Fibroblast of lung (primary cell): ENCODE measurements at regions not wholly inside any gene's neighbourhood (a gene's known extent, or its start where the extent isn't known, plus 50 kb on each side); places are given as distances from the start of the nearest gene placed in this dataset.

Experiments used
- DNase-seq, 2 donors: peaks; one replicate each; pipeline versions ENCODE4 v3.0.0 to v3.0.0-alpha.2; 2010; ENCODE audit warnings: low read depth in 2 of 2
- H2AFZ ChIP-seq: 2 replicates; pipeline ENCODE4 v1.5.1; 2012; ENCODE audit warnings: low read length, control low read depth, inconsistent platforms
- H3K27ac ChIP-seq: 2 replicates; pipeline ENCODE4 v1.5.1; 2011; ENCODE audit warnings: low read length, control low read depth; ENCODE audit not compliant: insufficient read depth
- H3K27me3 ChIP-seq: 2 replicates; pipeline ENCODE4 v1.5.1; 2011; ENCODE audit warnings: mild to moderate bottlenecking, low read length; ENCODE audit not compliant: control insufficient read depth, insufficient read depth
- H3K36me3 ChIP-seq: 2 replicates; pipeline ENCODE4 v1.5.1; 2011; ENCODE audit warnings: low read length; ENCODE audit not compliant: control insufficient read depth, insufficient read depth
- H3K4me1 ChIP-seq: 2 replicates; pipeline ENCODE4 v1.5.1; 2011; ENCODE audit warnings: low read length; ENCODE audit not compliant: control insufficient read depth, insufficient read depth; ENCODE audit errors: extremely low read depth
- H3K4me2 ChIP-seq: 2 replicates; pipeline ENCODE4 v1.5.1; 2011; ENCODE audit warnings: low read length, control low read depth; ENCODE audit not compliant: insufficient read depth; ENCODE audit errors: extremely low read depth
- H3K4me3 ChIP-seq, 4 experiments: fragments of 200-600 bp in 1 of 4; sonication (generic) in 1 of 4; replicated peaks in 1 of 4; 2 replicates each; pipeline ENCODE4 v1.5.1; 2011 to 2016; ENCODE audit warnings: low read length in 4 of 4, low read depth in 3 of 4, mild to moderate bottlenecking in 3 of 4, control low read depth in 2 of 4, inconsistent platforms in 1 of 4, mixed read lengths in 1 of 4; ENCODE audit not compliant: insufficient read depth in 1 of 4; ENCODE audit errors: control extremely low read depth in 1 of 4
- H3K79me2 ChIP-seq: 2 replicates; pipeline ENCODE4 v1.5.1; 2012; ENCODE audit warnings: mild to moderate bottlenecking, low read length, inconsistent platforms; ENCODE audit not compliant: control insufficient read depth, insufficient read depth
- H3K9ac ChIP-seq: 2 replicates; pipeline ENCODE4 v1.5.1; 2011; ENCODE audit warnings: mild to moderate bottlenecking, low read length, control low read depth; ENCODE audit not compliant: insufficient read depth
- H3K9me3 ChIP-seq: 2 replicates; pipeline ENCODE4 v1.5.1; 2012; ENCODE audit warnings: low read depth, low read length; ENCODE audit not compliant: control insufficient read depth, insufficient read depth
- H4K20me1 ChIP-seq: 2 replicates; pipeline ENCODE4 v1.5.1; 2011; ENCODE audit warnings: low read length; ENCODE audit not compliant: control insufficient read depth, insufficient read depth; ENCODE audit errors: extremely low read depth
- CTCF ChIP-seq, 2 donors: IDR thresholded peaks in 1 of 2; conservative IDR thresholded peaks in 1 of 2; 1 replicate in 1 of 2; 2 replicates in 1 of 2; pipeline ENCODE4 v1.5.1; 2011 to 2012; ENCODE audit warnings: low read length in 2 of 2, control low read depth in 1 of 2, inconsistent platforms in 1 of 2, low read depth in 1 of 2, mild to moderate bottlenecking in 1 of 2
- EZH2 ChIP-seq: IDR thresholded peaks from 2 replicates; pipeline ENCODE4 v1.5.1; 2012; ENCODE audit warnings: low read length, control low read depth, mild to moderate bottlenecking; ENCODE audit errors: missing control alignments

- Histone ChIP-seq H3K27ac (no peak overlapping the region), H3K9ac (no peak overlapping the region), H3K9me3 (no peaks in the 10 kb centered on the region), H4K20me1 (no peaks in the 10 kb centered on the region), H3K79me2 (no peaks in the 10 kb centered on the region), H3K4me3 (no peak overlapping the region), H3K27me3 (no peaks in the 10 kb centered on the region), H3K36me3 (no peaks in the 10 kb centered on the region), H3K4me1 (no peaks in the 10 kb centered on the region), H3K4me2 (no peak overlapping the region), H2AFZ (no peak overlapping the region)
- TF ChIP-seq CTCF (conservative IDR thresholded peaks at IDR 0.05 in 1 of 2, IDR thresholded peaks at IDR 0.05 in 1 of 2; ENCODE audit: low read depth in 1 of 2, low read length in 2 of 2) (no peak), EZH2 (no peak)
- DNase-seq = peak in 1 of 2 donors; percentile 16
Measured at GRCh38 chr5:180423133-180423532, 70.0 kb upstream of the GFPT2 start.

GRCh38 chr5:180423598-180423997, 70.5 kb upstream of the GFPT2 start:
- no peak for TF ChIP-seq EZH2
- TF ChIP-seq CTCF (conservative IDR thresholded peaks at IDR 0.05 in 1 of 2, IDR thresholded peaks at IDR 0.05 in 1 of 2; ENCODE audit: low read depth in 1 of 2, low read length in 2 of 2) = no peak
- Histone ChIP-seq H3K27ac (no peak overlapping the region), H4K20me1 (no peaks in the 10 kb centered on the region), H3K4me3 (no peak overlapping the region), H3K27me3 (no peaks in the 10 kb centered on the region), H3K9me3 (no peaks in the 10 kb centered on the region), H2AFZ (no peak overlapping the region), H3K4me1 (no peaks in the 10 kb centered on the region), H3K9ac (no peak overlapping the region), H3K4me2 (no peak overlapping the region), H3K36me3 (no peaks in the 10 kb centered on the region), H3K79me2 (no peaks in the 10 kb centered on the region)
- DNase-seq = no peak

GRCh38 chr5:180424094-180424493, 70.1 kb upstream of the CNOT6 start:
- H3K4me1 ChIP-seq = no peaks in the 10 kb centered on the region
- no peak overlapping the region for H2AFZ ChIP-seq
- no peaks in the 10 kb centered on the region for H3K9me3 ChIP-seq
- no peak overlapping the region for H3K27ac ChIP-seq
- H3K4me2 ChIP-seq = no peak overlapping the region
- TF ChIP-seq EZH2 = no peak
- no peak for TF ChIP-seq CTCF (conservative IDR thresholded peaks at IDR 0.05 in 1 of 2, IDR thresholded peaks at IDR 0.05 in 1 of 2; ENCODE audit: low read depth in 1 of 2, low read length in 2 of 2)
- no peaks in the 10 kb centered on the region for H3K36me3 ChIP-seq
- H3K79me2 ChIP-seq = no peaks in the 10 kb centered on the region
- H3K4me3 ChIP-seq = no peak overlapping the region
- peak in 1 of 2 donors; percentile 18 for DNase-seq
- no peaks in the 10 kb centered on the region for H3K27me3 ChIP-seq
- H3K9ac ChIP-seq = no peak overlapping the region
- no peaks in the 10 kb centered on the region for H4K20me1 ChIP-seq
